ENCODE measurements at regions not wholly inside any gene's neighbourhood (a gene's known extent, or its start where the extent isn't known, plus 50 kb on each side); places are given as distances from the start of the nearest gene placed in this dataset.

GRCh38 chr13:28584873-28585381 is 74.0 kb upstream of the POMP start:
- H3K9me3 Mint-ChIP-seq = no peaks in the 10 kb centered on the region
- H3K4me3 Mint-ChIP-seq = no peak overlapping the region
- H3K36me3 ChIP-seq (ENCODE audit: insufficient read depth, low read length) = no peaks in the 10 kb centered on the region
- ATAC-seq (ENCODE audit: poor library complexity) (no peak), DNase-seq (no peak)
- POLR2A ChIA-PET = no interaction called here
- no peaks in the 10 kb centered on the region for H3K9me3 ChIP-seq (ENCODE audit: control insufficient read depth in 1 of 2, insufficient read depth in 1 of 2, low read length in 2 of 2)
- peaks cover 5% of the 10 kb centered on the region for H3K4me1 Mint-ChIP-seq (ENCODE audit: low read depth)
- no peak overlapping the region for H3K27ac Mint-ChIP-seq
- CTCF ChIA-PET = no interaction called here
- intact Hi-C loops (cut with DNase I, micrococcal nuclease) = no loop called here
- no peak overlapping the region for H3K4me3 ChIP-seq (ENCODE audit: low read length)
- H3K27me3 Mint-ChIP-seq = peaks cover 3% of the 10 kb centered on the region
- H3K27me3 ChIP-seq (ENCODE audit: control insufficient read depth in 1 of 2, insufficient read depth in 2 of 2, low read length in 2 of 2) = no peaks in the 10 kb centered on the region
- no peak for TF ChIP-seq CTCF (IDR thresholded peaks at IDR 0.05)
- no peak overlapping the region for H3K27ac ChIP-seq (ENCODE audit: low read depth in 1 of 2, low read length in 2 of 2)
- peaks cover 3% of the 10 kb centered on the region for H3K4me1 ChIP-seq (ENCODE audit: insufficient read depth, low read length)
- no peaks in the 10 kb centered on the region for H3K36me3 Mint-ChIP-seq (ENCODE audit: low read depth)

DNA sequence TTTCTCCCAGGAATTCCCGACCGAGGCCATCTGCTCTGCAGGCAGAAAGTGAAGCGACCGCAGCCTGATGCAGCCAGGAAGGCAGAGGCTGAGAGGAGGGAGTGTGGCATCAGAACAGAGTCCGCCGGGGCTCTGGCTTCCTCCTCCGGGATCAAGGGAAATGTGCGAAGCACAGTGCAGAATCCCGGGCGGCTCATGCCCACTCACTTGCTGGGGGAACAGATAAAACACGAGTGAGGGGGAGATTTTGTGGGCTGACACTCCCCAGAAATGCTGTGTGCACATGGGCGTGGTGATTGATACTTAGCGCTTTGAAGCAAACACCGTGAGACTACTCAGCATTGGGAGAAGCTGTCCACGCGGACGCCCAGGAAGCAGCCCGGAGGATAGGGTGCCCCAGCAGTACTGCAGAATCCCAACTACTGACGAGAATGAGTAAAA is 75.3 kb upstream of the POMP start:
- Histone ChIP-seq H3K4me1 (ENCODE audit: insufficient read depth, low read length) (peaks cover 3% of the 10 kb centered on the region), H3K9me3 (ENCODE audit: control insufficient read depth in 1 of 2, insufficient read depth in 1 of 2, low read length in 2 of 2) (no peaks in the 10 kb centered on the region), H3K36me3 (ENCODE audit: insufficient read depth, low read length) (no peaks in the 10 kb centered on the region), H3K4me3 (ENCODE audit: low read length) (no peak overlapping the region), H3K27ac (ENCODE audit: low read depth in 1 of 2, low read length in 2 of 2) (no peak overlapping the region), H3K27me3 (ENCODE audit: control insufficient read depth in 1 of 2, insufficient read depth in 2 of 2, low read length in 2 of 2) (no peaks in the 10 kb centered on the region)
- H3K4me1 Mint-ChIP-seq (ENCODE audit: low read depth) = peaks cover 5% of the 10 kb centered on the region
- DNase-seq (no peak), ATAC-seq (ENCODE audit: poor library complexity) (no peak)
- ChIA-PET CTCF (no interaction called here), POLR2A (no interaction called here)
- H3K9me3 Mint-ChIP-seq = no peaks in the 10 kb centered on the region
- H3K36me3 Mint-ChIP-seq (ENCODE audit: low read depth) = no peaks in the 10 kb centered on the region
- H3K27ac Mint-ChIP-seq = no peak overlapping the region
- H3K4me3 Mint-ChIP-seq = no peak overlapping the region
- TF ChIP-seq CTCF (IDR thresholded peaks at IDR 0.05) = no peak
- H3K27me3 Mint-ChIP-seq = no peaks in the 10 kb centered on the region
- intact Hi-C loops (cut with DNase I, micrococcal nuclease) = no loop called here

DNA sequence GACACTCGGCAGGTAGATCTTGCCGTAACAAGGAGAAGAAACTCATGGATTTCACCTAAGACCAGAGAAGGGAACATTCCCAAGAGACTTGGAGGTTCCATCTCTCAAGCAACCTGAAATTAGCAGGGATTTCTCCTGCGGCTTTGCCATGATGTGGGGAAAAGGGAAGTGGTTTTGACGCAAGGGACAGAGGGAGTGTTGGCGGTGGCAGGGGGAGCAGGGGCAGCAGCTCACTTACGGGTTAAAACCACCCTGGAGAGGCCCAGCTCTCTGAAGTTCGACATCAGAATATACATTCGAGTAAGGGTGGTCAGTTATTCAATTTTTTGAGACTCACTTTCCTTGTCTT is 76.1 kb upstream of the POMP start:
- no peak overlapping the region for H3K4me3 Mint-ChIP-seq
- TF ChIP-seq CTCF (IDR thresholded peaks at IDR 0.05) = no peak
- Histone ChIP-seq H3K36me3 (ENCODE audit: insufficient read depth, low read length) (no peaks in the 10 kb centered on the region), H3K9me3 (ENCODE audit: control insufficient read depth in 1 of 2, insufficient read depth in 1 of 2, low read length in 2 of 2) (no peaks in the 10 kb centered on the region), H3K4me1 (ENCODE audit: insufficient read depth, low read length) (peaks cover 3% of the 10 kb centered on the region), H3K4me3 (ENCODE audit: low read length) (no peak overlapping the region), H3K27ac (ENCODE audit: low read depth in 1 of 2, low read length in 2 of 2) (no peak overlapping the region), H3K27me3 (ENCODE audit: control insufficient read depth in 1 of 2, insufficient read depth in 2 of 2, low read length in 2 of 2) (no peaks in the 10 kb centered on the region)
- ATAC-seq (ENCODE audit: poor library complexity) (no peak), DNase-seq (peak in 1 of 14 experiments; percentile 9)
- no peaks in the 10 kb centered on the region for H3K27me3 Mint-ChIP-seq
- ChIA-PET POLR2A (no interaction called here), CTCF (no interaction called here)
- intact Hi-C loops (cut with DNase I, micrococcal nuclease) = no loop called here
- no peak overlapping the region for H3K27ac Mint-ChIP-seq
- H3K4me1 Mint-ChIP-seq (ENCODE audit: low read depth) = peaks cover 5% of the 10 kb centered on the region
- no peaks in the 10 kb centered on the region for H3K9me3 Mint-ChIP-seq
- H3K36me3 Mint-ChIP-seq (ENCODE audit: low read depth) = no peaks in the 10 kb centered on the region
